ENCODE measurements at regions not wholly inside any gene's neighbourhood (a gene's known extent, or its start where the extent isn't known, plus 50 kb on each side); places are given as distances from the start of the nearest gene placed in this dataset.

DNA sequence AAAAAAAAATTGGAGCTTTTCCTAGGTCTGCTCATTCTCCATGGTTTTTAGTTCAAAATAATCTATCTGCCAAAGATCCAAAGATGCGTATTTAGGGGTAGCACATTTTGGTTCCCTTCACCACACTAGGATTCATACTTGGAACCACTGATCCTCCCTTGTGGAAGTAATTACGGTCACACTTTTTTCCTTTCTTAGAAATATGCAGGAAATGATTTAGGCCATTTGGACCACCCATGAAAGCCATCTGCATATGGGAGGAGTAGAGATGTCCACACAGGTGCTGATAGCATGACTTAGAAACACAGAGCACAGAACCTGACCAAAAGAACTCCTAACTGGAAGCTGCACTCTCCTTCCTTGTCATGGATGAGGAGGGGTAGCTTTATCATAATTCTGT, 105.9 kb upstream of the RAI14 start:
- TF ChIP-seq POLR2A (IDR thresholded peaks at IDR 0.05; ENCODE audit: low read depth, low read length): no peak
- TF ChIP-seq, protein P1, sequence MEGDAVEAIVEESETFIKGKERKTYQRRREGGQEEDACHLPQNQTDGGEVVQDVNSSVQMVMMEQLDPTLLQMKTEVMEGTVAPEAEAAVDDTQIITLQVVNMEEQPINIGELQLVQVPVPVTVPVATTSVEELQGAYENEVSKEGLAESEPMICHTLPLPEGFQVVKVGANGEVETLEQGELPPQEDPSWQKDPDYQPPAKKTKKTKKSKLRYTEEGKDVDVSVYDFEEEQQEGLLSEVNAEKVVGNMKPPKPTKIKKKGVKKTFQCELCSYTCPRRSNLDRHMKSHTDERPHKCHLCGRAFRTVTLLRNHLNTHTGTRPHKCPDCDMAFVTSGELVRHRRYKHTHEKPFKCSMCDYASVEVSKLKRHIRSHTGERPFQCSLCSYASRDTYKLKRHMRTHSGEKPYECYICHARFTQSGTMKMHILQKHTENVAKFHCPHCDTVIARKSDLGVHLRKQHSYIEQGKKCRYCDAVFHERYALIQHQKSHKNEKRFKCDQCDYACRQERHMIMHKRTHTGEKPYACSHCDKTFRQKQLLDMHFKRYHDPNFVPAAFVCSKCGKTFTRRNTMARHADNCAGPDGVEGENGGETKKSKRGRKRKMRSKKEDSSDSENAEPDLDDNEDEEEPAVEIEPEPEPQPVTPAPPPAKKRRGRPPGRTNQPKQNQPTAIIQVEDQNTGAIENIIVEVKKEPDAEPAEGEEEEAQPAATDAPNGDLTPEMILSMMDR (IDR thresholded peaks at IDR 0.05; ENCODE audit: extremely low read depth in 1 of 2, insufficient read depth in 1 of 2, low read depth in 1 of 2, low read length in 2 of 2): no peak
- TF ChIP-seq POLR2AphosphoS5 (IDR thresholded peaks at IDR 0.05; ENCODE audit: insufficient read depth, low read depth, low read length): no peak
- TF ChIP-seq, protein P2, sequence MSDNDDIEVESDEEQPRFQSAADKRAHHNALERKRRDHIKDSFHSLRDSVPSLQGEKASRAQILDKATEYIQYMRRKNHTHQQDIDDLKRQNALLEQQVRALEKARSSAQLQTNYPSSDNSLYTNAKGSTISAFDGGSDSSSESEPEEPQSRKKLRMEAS (IDR thresholded peaks at IDR 0.05; ENCODE audit: insufficient read depth, insufficient read length): no peak
- TF ChIP-seq EZH2 (IDR thresholded peaks at IDR 0.05; ENCODE audit: borderline replicate concordance, low read depth, low read length, severe bottlenecking): no peak
